BE2C (cell line): ENCODE measurements at regions not wholly inside any gene's neighbourhood (a gene's known extent, or its start where the extent isn't known, plus 50 kb on each side); places are given as distances from the start of the nearest gene placed in this dataset.
A peak's percentile ranks its signal among the peaks of the same experiment; 100 is the strongest.

Experiments used
- DNase-seq: peaks from one replicate; pipeline ENCODE4 v3.0.0-alpha.2; 2020
- H3K27me3 ChIP-seq: fragments of 250-450 bp; sonication (Bioruptor Pico); 2 replicates; pipeline ENCODE4 v1.5.1; 2020; ENCODE audit warnings: mild to moderate bottlenecking
- H3K36me3 ChIP-seq: fragments of 250-450 bp; sonication (Bioruptor Pico); 2 replicates; pipeline ENCODE4 v1.5.1; 2020; ENCODE audit warnings: mild to moderate bottlenecking
- H3K4me1 ChIP-seq: fragments of 250-450 bp; sonication (Bioruptor Pico); 2 replicates; pipeline ENCODE4 v1.5.1; 2020
- H3K4me3 ChIP-seq: 2 replicates; pipeline ENCODE4 v1.5.1; 2011; ENCODE audit warnings: low read depth, low read length
- H3K9me3 ChIP-seq: fragments of 250-450 bp; sonication (Bioruptor Pico); 2 replicates; pipeline ENCODE4 v1.5.1; 2020
- TF ChIP-seq, protein P1 (sequence below): IDR thresholded peaks from 2 replicates; pipeline ENCODE4 v1.5.1; 2012; ENCODE audit warnings: mild to moderate bottlenecking, low read depth, low read length

DNA sequence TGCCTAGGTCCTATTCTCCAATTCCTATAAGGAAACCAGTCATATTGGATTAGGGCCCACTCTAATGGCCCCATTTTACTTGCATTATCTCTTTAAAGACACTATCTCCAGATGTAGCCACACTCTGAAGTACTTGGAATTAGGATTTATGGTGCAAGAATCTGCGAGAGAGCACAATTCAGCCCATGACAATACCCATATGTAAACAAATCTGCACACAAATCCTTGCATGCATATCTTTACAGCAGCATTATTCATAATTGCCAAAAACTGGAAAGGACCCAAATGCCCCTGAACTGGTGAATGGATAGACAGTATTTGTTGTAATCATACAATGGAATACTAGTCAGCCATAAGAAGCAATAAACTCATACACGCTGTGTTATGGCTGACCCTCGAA, 229.8 kb upstream of the ADAMTS5 start:
- Histone ChIP-seq H3K4me3 (no peak overlapping the region), H3K27me3 (no peaks in the 10 kb centered on the region), H3K36me3 (no peaks in the 10 kb centered on the region), H3K9me3 (no peaks in the 10 kb centered on the region), H3K4me1 (no peaks in the 10 kb centered on the region)
- no peak for DNase-seq
- TF ChIP-seq, protein P1, sequence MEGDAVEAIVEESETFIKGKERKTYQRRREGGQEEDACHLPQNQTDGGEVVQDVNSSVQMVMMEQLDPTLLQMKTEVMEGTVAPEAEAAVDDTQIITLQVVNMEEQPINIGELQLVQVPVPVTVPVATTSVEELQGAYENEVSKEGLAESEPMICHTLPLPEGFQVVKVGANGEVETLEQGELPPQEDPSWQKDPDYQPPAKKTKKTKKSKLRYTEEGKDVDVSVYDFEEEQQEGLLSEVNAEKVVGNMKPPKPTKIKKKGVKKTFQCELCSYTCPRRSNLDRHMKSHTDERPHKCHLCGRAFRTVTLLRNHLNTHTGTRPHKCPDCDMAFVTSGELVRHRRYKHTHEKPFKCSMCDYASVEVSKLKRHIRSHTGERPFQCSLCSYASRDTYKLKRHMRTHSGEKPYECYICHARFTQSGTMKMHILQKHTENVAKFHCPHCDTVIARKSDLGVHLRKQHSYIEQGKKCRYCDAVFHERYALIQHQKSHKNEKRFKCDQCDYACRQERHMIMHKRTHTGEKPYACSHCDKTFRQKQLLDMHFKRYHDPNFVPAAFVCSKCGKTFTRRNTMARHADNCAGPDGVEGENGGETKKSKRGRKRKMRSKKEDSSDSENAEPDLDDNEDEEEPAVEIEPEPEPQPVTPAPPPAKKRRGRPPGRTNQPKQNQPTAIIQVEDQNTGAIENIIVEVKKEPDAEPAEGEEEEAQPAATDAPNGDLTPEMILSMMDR, result no peak

- Histone ChIP-seq H3K4me3 (no peak overlapping the region), H3K27me3 (no peaks in the 10 kb centered on the region), H3K4me1 (peaks cover 5% of the 10 kb centered on the region), H3K9me3 (no peaks in the 10 kb centered on the region), H3K36me3 (no peaks in the 10 kb centered on the region)
- TF ChIP-seq, protein P1, result no peak
- no peak for DNase-seq
These were observed 225.5 kb upstream of the ADAMTS5 start for GRCh38 chr21:27192281-27192949.

- Histone ChIP-seq H3K4me1 (peaks cover 5% of the 10 kb centered on the region), H3K4me3 (no peak overlapping the region), H3K27me3 (no peaks in the 10 kb centered on the region), H3K9me3 (no peaks in the 10 kb centered on the region), H3K36me3 (no peaks in the 10 kb centered on the region)
- TF ChIP-seq, protein P1, result no peak
- peak; percentile 43 for DNase-seq
These were observed 223.7 kb upstream of the ADAMTS5 start for GRCh38 chr21:27190601-27191000.

GRCh38 chr21:27189870-27190269, 223.0 kb upstream of the ADAMTS5 start:
- Histone ChIP-seq H3K4me3 (no peak overlapping the region), H3K36me3 (no peaks in the 10 kb centered on the region), H3K4me1 (peaks cover 5% of the 10 kb centered on the region), H3K9me3 (no peaks in the 10 kb centered on the region), H3K27me3 (no peaks in the 10 kb centered on the region)
- TF ChIP-seq, protein P1, result no peak
- DNase-seq, result no peak

- Histone ChIP-seq H3K4me3 (no peak overlapping the region), H3K36me3 (no peaks in the 10 kb centered on the region), H3K9me3 (no peaks in the 10 kb centered on the region), H3K4me1 (no peaks in the 10 kb centered on the region), H3K27me3 (no peaks in the 10 kb centered on the region)
- DNase-seq, result no peak
- TF ChIP-seq, protein P1, result no peak
These were observed 206.2 kb upstream of the ADAMTS5 start for GRCh38 chr21:27173053-27173452.

DNA sequence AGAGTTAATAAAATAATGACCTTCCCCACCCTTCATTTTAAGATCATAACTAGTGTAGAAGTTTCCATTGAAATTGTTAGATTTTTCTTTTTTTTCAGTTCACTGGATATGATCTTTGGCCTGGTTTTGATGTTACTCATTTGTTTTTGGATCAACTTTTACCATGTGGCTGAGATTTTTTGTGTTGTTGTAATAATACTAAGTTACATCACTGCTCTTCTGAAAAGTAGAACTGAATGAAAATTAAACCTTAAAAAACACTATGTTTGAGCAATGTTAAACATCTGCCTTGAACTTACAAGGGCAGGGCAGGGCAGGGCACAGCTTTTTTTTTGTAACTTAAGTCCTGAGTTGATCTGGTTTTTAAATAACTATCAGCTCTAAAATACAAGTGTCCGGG, 204.8 kb upstream of the ADAMTS5 start:
- DNase-seq, result no peak
- TF ChIP-seq, protein P1, result no peak

More for the DNA sequence above, 204.8 kb upstream of the ADAMTS5 start:
- H3K27me3 ChIP-seq, result no peaks in the 10 kb centered on the region
- H3K4me3 ChIP-seq, result no peak overlapping the region
- H3K4me1 ChIP-seq, result no peaks in the 10 kb centered on the region
- no peaks in the 10 kb centered on the region for H3K36me3 ChIP-seq
- H3K9me3 ChIP-seq, result no peaks in the 10 kb centered on the region
